ENCODE measurements at regions not wholly inside any gene's neighbourhood (a gene's known extent, or its start where the extent isn't known, plus 50 kb on each side); places are given as distances from the start of the nearest gene placed in this dataset.
A peak's percentile ranks its signal among the peaks of the same experiment; 100 is the strongest.
"Not testable (repeated sequence)": the region's sequence is repeated elsewhere in the genome, so short reads cannot be mapped to it uniquely, and the experiment has no call there.

GRCh38 chr14:101087614-101088394 is 184.3 kb upstream of the RTL1 start:
- in situ Hi-C loops (cut with HindIII; ENCODE audit: low pct_ligation_motif_present, low sequenced_read_pairs) = no loop called here
- no peak for DNase-seq
- H3K4me3 ChIP-seq (ENCODE audit: low read depth, low read length) = no peak overlapping the region
- no peaks in the 10 kb centered on the region for H3K36me3 ChIP-seq (replicated peaks)
- no peak overlapping the region for H3K27ac ChIP-seq
- TF ChIP-seq CTCF (IDR thresholded peaks at IDR 0.05; ENCODE audit: low read depth, low read length, missing control alignments) = peak; percentile 12
- no peaks in the 10 kb centered on the region for H3K27me3 ChIP-seq (replicated peaks)

- no peak for DNase-seq
- TF ChIP-seq CTCF (IDR thresholded peaks at IDR 0.05; ENCODE audit: low read depth, low read length, missing control alignments) = no peak
- in situ Hi-C loops (cut with HindIII; ENCODE audit: low pct_ligation_motif_present, low sequenced_read_pairs) = no loop called here
- Histone ChIP-seq H3K27me3 (replicated peaks) (no peaks in the 10 kb centered on the region), H3K36me3 (replicated peaks) (no peaks in the 10 kb centered on the region), H3K4me3 (ENCODE audit: low read depth, low read length) (no peak overlapping the region), H3K27ac (no peak overlapping the region)
These were observed 184.8 kb upstream of the RTL1 start for GRCh38 chr14:101088395-101088667.

DNA sequence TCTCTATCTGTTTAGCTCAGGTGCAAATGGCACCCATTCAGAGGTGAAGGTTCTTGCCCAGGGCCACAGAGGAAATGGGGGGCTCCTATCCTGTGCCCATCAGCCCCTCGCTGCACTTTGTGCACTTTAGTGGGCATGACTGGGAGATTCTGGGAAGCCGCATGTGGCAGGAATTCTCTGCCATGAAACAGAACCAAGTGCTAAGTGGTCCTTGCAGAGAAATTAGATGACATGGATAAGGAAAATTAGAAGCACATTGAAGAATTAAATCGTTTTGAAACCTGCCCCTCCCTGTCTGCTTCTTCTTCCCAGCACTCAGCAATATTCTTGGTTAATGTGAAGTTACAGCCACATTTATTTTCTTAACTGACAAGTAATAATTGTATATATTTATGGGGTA is 185.2 kb upstream of the RTL1 start:
- in situ Hi-C loops (cut with HindIII; ENCODE audit: low pct_ligation_motif_present, low sequenced_read_pairs) = no loop called here
- H3K27ac ChIP-seq = no peak overlapping the region
- no peak for DNase-seq
- H3K4me3 ChIP-seq (ENCODE audit: low read depth, low read length) = no peak overlapping the region
- H3K36me3 ChIP-seq (replicated peaks) = no peaks in the 10 kb centered on the region
- no peaks in the 10 kb centered on the region for H3K27me3 ChIP-seq (replicated peaks)
- TF ChIP-seq CTCF (IDR thresholded peaks at IDR 0.05; ENCODE audit: low read depth, low read length, missing control alignments) = no peak

DNA sequence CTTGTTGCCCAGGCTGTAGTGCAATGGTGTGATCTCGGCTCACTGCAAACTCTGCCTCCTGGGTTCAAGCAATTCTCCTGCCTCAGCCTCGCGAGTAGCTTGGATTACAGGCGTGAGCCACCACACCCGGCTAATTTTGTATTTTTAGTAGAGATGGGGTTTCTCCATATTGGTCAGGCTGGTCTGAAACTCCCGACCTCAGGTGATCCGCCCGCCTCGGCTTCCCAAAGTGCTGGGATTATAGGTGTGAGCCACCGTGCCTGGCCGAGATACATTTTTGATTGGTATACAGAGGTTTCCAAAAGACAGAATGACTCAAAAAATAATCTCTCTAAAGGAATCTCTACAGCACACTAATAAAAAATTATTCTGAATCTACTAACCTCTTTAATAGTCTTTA is 187.0 kb upstream of the RTL1 start:
- in situ Hi-C loops (cut with HindIII; ENCODE audit: low pct_ligation_motif_present, low sequenced_read_pairs); H3K27me3 ChIP-seq (replicated peaks); DNase-seq; H3K36me3 ChIP-seq (replicated peaks); H3K4me3 ChIP-seq (ENCODE audit: low read depth, low read length); H3K27ac ChIP-seq: not testable (repeated sequence)

GRCh38 chr14:101090976-101091375 is 187.5 kb upstream of the RTL1 start:
- H3K36me3 ChIP-seq (replicated peaks) = no peaks in the 10 kb centered on the region
- no peak for TF ChIP-seq CTCF (IDR thresholded peaks at IDR 0.05; ENCODE audit: low read depth, low read length, missing control alignments)
- no peak overlapping the region for H3K27ac ChIP-seq
- no peak for DNase-seq
- H3K27me3 ChIP-seq (replicated peaks) = no peaks in the 10 kb centered on the region
- in situ Hi-C loops (cut with HindIII; ENCODE audit: low pct_ligation_motif_present, low sequenced_read_pairs) = no loop called here
- H3K4me3 ChIP-seq (ENCODE audit: low read depth, low read length) = no peak overlapping the region

DNA sequence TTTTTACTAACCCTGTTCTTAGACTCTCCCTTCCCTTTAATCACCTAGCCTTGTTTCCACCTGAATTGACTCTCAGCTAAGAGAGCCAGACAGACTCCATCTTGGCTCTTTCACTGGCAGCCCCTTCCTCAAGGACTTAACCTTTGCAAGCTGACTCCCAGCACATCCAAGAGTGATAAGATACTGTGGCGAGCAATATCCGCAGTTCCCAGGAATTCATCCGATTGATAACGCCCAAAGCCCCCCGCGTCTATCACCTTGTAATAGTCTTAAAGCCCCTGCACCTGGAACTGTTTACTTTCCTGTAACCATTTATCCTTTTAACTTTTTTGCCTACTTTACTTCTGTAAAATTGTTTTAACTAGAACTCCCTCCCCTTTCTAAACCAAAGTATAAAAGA is 191.4 kb upstream of the RTL1 start:
- H3K4me3 ChIP-seq (ENCODE audit: low read depth, low read length); DNase-seq; H3K27ac ChIP-seq; H3K27me3 ChIP-seq (replicated peaks); in situ Hi-C loops (cut with HindIII; ENCODE audit: low pct_ligation_motif_present, low sequenced_read_pairs); H3K36me3 ChIP-seq (replicated peaks): not testable (repeated sequence)

DNA sequence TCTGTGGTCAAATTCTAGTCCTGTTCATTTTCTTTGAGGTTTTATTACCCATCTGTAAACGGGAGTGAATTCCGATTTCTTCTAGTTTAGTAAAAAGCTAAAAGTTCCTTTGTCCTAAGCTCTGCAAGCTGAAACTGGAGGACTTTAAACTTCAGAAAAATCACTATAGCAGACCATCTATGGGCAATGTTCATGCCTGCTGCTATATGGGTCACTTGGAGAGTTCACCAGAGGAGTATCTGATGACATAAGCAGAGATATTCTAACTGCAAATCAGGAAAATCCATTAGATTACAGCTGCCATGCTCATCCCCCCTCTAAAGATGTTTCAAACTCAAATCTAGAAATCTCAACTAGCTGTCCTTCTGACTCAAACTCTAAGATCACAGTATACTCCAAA is 193.0 kb upstream of the RTL1 start:
- DNase-seq = no peak
- H3K27me3 ChIP-seq (replicated peaks) = no peaks in the 10 kb centered on the region
- H3K27ac ChIP-seq = no peak overlapping the region
- no peak for TF ChIP-seq CTCF (IDR thresholded peaks at IDR 0.05; ENCODE audit: low read depth, low read length, missing control alignments)
- in situ Hi-C loops (cut with HindIII; ENCODE audit: low pct_ligation_motif_present, low sequenced_read_pairs) = no loop called here
- H3K4me3 ChIP-seq (ENCODE audit: low read depth, low read length) = no peak overlapping the region
- H3K36me3 ChIP-seq (replicated peaks) = no peaks in the 10 kb centered on the region

All from brain microvascular endothelial cell (primary cell).